ENCODE measurements at regions not wholly inside any gene's neighbourhood (a gene's known extent, or its start where the extent isn't known, plus 50 kb on each side); places are given as distances from the start of the nearest gene placed in this dataset.

- no peak for ATAC-seq (ENCODE audit: low FRiP score)
- TF ChIP-seq CTCF (IDR thresholded peaks at IDR 0.05), result no peak
- no peak for DNase-seq (ENCODE audit: low spot score)
Observed at GRCh38 chr18:25799231-25799630, 291.2 kb downstream of the SS18 start.

GRCh38 chr18:25798046-25798445 lies 292.4 kb downstream of the SS18 start:
- DNase-seq (ENCODE audit: low spot score) (no peak), ATAC-seq (ENCODE audit: low FRiP score) (no peak)
- no peak for TF ChIP-seq CTCF (IDR thresholded peaks at IDR 0.05)

GRCh38 chr18:25795213-25795612 lies 295.2 kb downstream of the SS18 start:
- TF ChIP-seq CTCF (IDR thresholded peaks at IDR 0.05), result no peak
- ATAC-seq (ENCODE audit: low FRiP score) (no peak), DNase-seq (ENCODE audit: low spot score) (no peak)

GRCh38 chr18:25787276-25787675 lies 303.1 kb downstream of the SS18 start:
- DNase-seq (ENCODE audit: low spot score), result no peak
- no peak for ATAC-seq (ENCODE audit: low FRiP score)
- no peak for TF ChIP-seq CTCF (IDR thresholded peaks at IDR 0.05)

GRCh38 chr18:25786758-25787157 lies 303.7 kb downstream of the SS18 start:
- TF ChIP-seq CTCF (IDR thresholded peaks at IDR 0.05), result no peak
- DNase-seq (ENCODE audit: low spot score) (no peak), ATAC-seq (ENCODE audit: low FRiP score) (no peak)

- ATAC-seq (ENCODE audit: low FRiP score) (no peak), DNase-seq (ENCODE audit: low spot score) (no peak)
- TF ChIP-seq CTCF (IDR thresholded peaks at IDR 0.05), result no peak
Observed at GRCh38 chr18:25780105-25780504, 310.3 kb downstream of the SS18 start.

GRCh38 chr18:25771796-25772195 lies 318.6 kb downstream of the SS18 start:
- ATAC-seq (ENCODE audit: low FRiP score), result no peak
- DNase-seq (ENCODE audit: low spot score), result no peak
- TF ChIP-seq CTCF (IDR thresholded peaks at IDR 0.05), result no peak

Data from omental fat pad (tissue), 3 donors.